Liver (tissue), 8 donors: ENCODE measurements at regions not wholly inside any gene's neighbourhood (a gene's known extent, or its start where the extent isn't known, plus 50 kb on each side); places are given as distances from the start of the nearest gene placed in this dataset.
"Not testable (repeated sequence)": the region's sequence is repeated elsewhere in the genome, so short reads cannot be mapped to it uniquely, and the experiment has no call there.

ENCODE experiments used
- DNase-seq: peaks from one replicate; pipeline ENCODE4 v3.0.0-alpha.2; 2017; ENCODE audit warnings: low spot score
- H3K27ac ChIP-seq, 2 donors: one replicate each; pipeline ENCODE4 v1.7.0; 2013; ENCODE audit warnings: inconsistent platforms in 2 of 2, low read length in 2 of 2, control low read depth in 1 of 2, low read depth in 1 of 2, mild to moderate bottlenecking in 1 of 2
- H3K27me3 ChIP-seq, 4 donors: one replicate each; pipeline versions ENCODE4 v1.6.1 to v1.7.0; 2013; ENCODE audit warnings: low read length in 3 of 4, inconsistent platforms in 1 of 4, mild to moderate bottlenecking in 1 of 4, moderate library complexity in 1 of 4; ENCODE audit not compliant: control insufficient read depth in 4 of 4, insufficient read depth in 4 of 4
- H3K36me3 ChIP-seq, 4 donors: one replicate each; pipeline versions ENCODE4 v1.6.1 to v1.7.0; 2013; ENCODE audit warnings: low read length in 3 of 4, mild to moderate bottlenecking in 3 of 4, low read depth in 1 of 4, moderate library complexity in 1 of 4; ENCODE audit not compliant: control insufficient read depth in 4 of 4, insufficient read depth in 3 of 4
- H3K4me1 ChIP-seq, 4 donors: one replicate each; pipeline versions ENCODE4 v1.6.1 to v1.7.0; 2013; ENCODE audit warnings: low read length in 3 of 4, mild to moderate bottlenecking in 3 of 4, moderate library complexity in 1 of 4; ENCODE audit not compliant: control insufficient read depth in 4 of 4, insufficient read depth in 4 of 4
- H3K4me3 ChIP-seq, 3 donors: one replicate each; pipeline versions ENCODE4 v1.6.1 to v1.7.0; 2013; ENCODE audit warnings: low read length in 3 of 3, control low read depth in 1 of 3, low read depth in 1 of 3, mild to moderate bottlenecking in 1 of 3
- H3K9ac ChIP-seq, 2 donors: one replicate each; pipeline ENCODE4 v1.7.0; 2013; ENCODE audit warnings: low read length in 2 of 2, mild to moderate bottlenecking in 2 of 2, moderate library complexity in 2 of 2, control low read depth in 1 of 2, low read depth in 1 of 2
- H3K9me3 ChIP-seq, 4 donors: one replicate each; pipeline versions ENCODE4 v1.6.1 to v1.7.0; 2013; ENCODE audit warnings: low read length in 3 of 4; ENCODE audit not compliant: control insufficient read depth in 4 of 4
- ATF3 ChIP-seq: IDR thresholded peaks from 2 replicates; pipeline ENCODE4 v1.6.1; 2016; ENCODE audit warnings: antibody characterized with exemption
- EGR1 ChIP-seq, 2 donors: IDR thresholded peaks; 2 replicates each; pipeline ENCODE4 v1.6.1; 2016 to 2018; ENCODE audit warnings: antibody characterized with exemption in 2 of 2, low read depth in 2 of 2
- FOXA1 ChIP-seq: IDR thresholded peaks from 2 replicates; pipeline ENCODE4 v1.6.1; 2016; ENCODE audit warnings: antibody characterized with exemption
- FOXA2 ChIP-seq: IDR thresholded peaks from 2 replicates; pipeline ENCODE4 v1.6.1; 2016; ENCODE audit warnings: antibody characterized with exemption
- GABPA ChIP-seq, 2 donors: IDR thresholded peaks in 1 of 2; conservative IDR thresholded peaks in 1 of 2; 2 replicates each; pipeline ENCODE4 v1.6.1; 2016; ENCODE audit warnings: antibody characterized with exemption in 2 of 2, mild to moderate bottlenecking in 1 of 2, moderate library complexity in 1 of 2
- HNF4A ChIP-seq, 2 donors: conservative IDR thresholded peaks; 2 replicates each; pipeline ENCODE4 v1.6.1; 2016; ENCODE audit warnings: antibody characterized with exemption in 2 of 2, mild to moderate bottlenecking in 2 of 2
- HNF4G ChIP-seq: IDR thresholded peaks from 2 replicates; pipeline ENCODE4 v1.6.1; 2016; ENCODE audit warnings: antibody characterized with exemption
- JUND ChIP-seq, 2 donors: IDR thresholded peaks; 2 replicates each; pipeline ENCODE4 v1.6.1; 2016; ENCODE audit warnings: antibody characterized with exemption in 2 of 2
- NR2F2 ChIP-seq: IDR thresholded peaks from 2 replicates; pipeline ENCODE4 v1.6.1; 2016; ENCODE audit warnings: antibody characterized with exemption
- RAD21 ChIP-seq, 2 donors: IDR thresholded peaks; 2 replicates each; pipeline ENCODE4 v1.6.1; 2016; ENCODE audit warnings: antibody characterized with exemption in 2 of 2, mild to moderate bottlenecking in 2 of 2
- REST ChIP-seq: IDR thresholded peaks from 2 replicates; pipeline ENCODE4 v1.6.1; 2016; ENCODE audit warnings: antibody characterized with exemption, mild to moderate bottlenecking
- RXRA ChIP-seq, 2 donors: IDR thresholded peaks; 2 replicates each; pipeline ENCODE4 v1.6.1; 2017 to 2018; ENCODE audit warnings: antibody characterized with exemption in 2 of 2, mild to moderate bottlenecking in 1 of 2
- SP1 ChIP-seq: IDR thresholded peaks from 2 replicates; pipeline ENCODE4 v1.6.1; 2018; ENCODE audit warnings: antibody characterized with exemption, mild to moderate bottlenecking
- TAF1 ChIP-seq: conservative IDR thresholded peaks from 2 replicates; pipeline ENCODE4 v1.6.1; 2016; ENCODE audit warnings: antibody characterized with exemption, mild to moderate bottlenecking
- YY1 ChIP-seq: IDR thresholded peaks from 2 replicates; pipeline ENCODE4 v1.6.1; 2016; ENCODE audit warnings: antibody characterized with exemption, mild to moderate bottlenecking
- WGBS: extraction: QIAGEN DNeasy Blood & Tissue Kit; methylation state at CpG from one replicate; pipeline ENCODE4 v1.1.7; 2013; 5-methylcytosine and 5-hydroxymethylcytosine counted together
- TF ChIP-seq, protein P1 (sequence below): fragments of 150-350 bp; IDR thresholded peaks from 2 replicates; pipeline ENCODE4 v1.5.1; 2017; ENCODE audit warnings: improper control_type of control experiment, low read depth, low read length; ENCODE audit not compliant: missing input control
- TF ChIP-seq, protein P2 (sequence below): IDR thresholded peaks from 2 replicates; pipeline ENCODE4 v1.6.1; 2016; ENCODE audit warnings: antibody characterized with exemption
- TF ChIP-seq, protein P3 (sequence below): IDR thresholded peaks from 2 replicates; pipeline ENCODE4 v1.6.1; 2016; ENCODE audit warnings: antibody characterized with exemption
- donor health status: healthy.
- donor health status: healthy.
- donor health status: healthy.
- donor health status: healthy.
- donor health status: healthy.

DNA sequence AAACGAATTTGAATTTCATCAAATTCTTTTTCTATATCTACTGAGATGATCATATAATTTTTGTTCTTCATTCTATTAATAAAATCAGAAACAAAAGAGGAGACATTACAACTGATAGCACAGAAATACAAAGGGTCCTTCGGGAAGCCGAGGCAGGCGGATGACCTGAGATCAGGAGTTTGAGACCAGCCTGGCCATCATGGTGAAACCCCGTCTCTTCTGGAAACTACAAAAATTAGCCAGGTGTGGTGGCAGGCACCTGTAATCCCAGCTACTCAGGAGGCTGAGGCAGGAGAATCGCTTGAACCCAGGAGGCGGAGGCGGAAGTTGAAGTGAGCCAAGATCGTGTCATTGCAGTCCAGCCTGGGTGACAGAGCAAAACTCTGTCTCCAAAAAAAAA lies 113.4 kb downstream of the PMAIP1 start:
- not testable (repeated sequence) for DNase-seq, H3K36me3 ChIP-seq, H3K27ac ChIP-seq, H3K9me3 ChIP-seq, H3K27me3 ChIP-seq, H3K9ac ChIP-seq, H3K4me3 ChIP-seq, H3K4me1 ChIP-seq
- WGBS: 88% methylated on average over 9 of the region's 9 CpGs

DNA sequence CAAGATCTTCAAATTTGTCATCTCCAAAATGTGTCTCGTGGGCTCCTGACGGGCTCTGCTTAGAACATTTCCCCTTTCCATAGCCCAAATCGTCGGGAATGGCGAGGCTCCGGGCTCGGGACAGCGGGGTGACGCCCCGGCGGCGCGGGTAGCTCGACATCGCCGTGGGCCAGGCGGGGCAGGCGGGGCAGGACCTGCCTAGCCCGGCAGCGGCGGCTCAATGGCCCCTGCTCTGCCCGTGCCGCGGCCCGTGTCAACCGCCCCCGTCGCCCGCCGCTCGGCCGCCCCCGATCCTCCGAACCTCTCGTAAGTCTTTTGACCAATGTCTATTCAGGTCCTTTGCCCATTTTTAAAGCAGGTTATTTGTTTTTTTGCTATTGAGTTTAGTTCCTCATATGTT lies 111.2 kb downstream of the PMAIP1 start:
- Histone ChIP-seq H3K36me3 (no peaks in the 10 kb centered on the region), H3K27ac (no peak overlapping the region), H3K4me3 (no peak overlapping the region), H3K9ac (no peak overlapping the region), H3K4me1 (no peaks in the 10 kb centered on the region), H3K27me3 (peaks cover 0 to 4% (median 0%) of the 10 kb centered on the region in 4 donors), H3K9me3 (peaks cover 0 to 7% (median 0%) of the 10 kb centered on the region in 4 donors)
- TF ChIP-seq, protein P1, sequence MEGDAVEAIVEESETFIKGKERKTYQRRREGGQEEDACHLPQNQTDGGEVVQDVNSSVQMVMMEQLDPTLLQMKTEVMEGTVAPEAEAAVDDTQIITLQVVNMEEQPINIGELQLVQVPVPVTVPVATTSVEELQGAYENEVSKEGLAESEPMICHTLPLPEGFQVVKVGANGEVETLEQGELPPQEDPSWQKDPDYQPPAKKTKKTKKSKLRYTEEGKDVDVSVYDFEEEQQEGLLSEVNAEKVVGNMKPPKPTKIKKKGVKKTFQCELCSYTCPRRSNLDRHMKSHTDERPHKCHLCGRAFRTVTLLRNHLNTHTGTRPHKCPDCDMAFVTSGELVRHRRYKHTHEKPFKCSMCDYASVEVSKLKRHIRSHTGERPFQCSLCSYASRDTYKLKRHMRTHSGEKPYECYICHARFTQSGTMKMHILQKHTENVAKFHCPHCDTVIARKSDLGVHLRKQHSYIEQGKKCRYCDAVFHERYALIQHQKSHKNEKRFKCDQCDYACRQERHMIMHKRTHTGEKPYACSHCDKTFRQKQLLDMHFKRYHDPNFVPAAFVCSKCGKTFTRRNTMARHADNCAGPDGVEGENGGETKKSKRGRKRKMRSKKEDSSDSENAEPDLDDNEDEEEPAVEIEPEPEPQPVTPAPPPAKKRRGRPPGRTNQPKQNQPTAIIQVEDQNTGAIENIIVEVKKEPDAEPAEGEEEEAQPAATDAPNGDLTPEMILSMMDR: no peak
- no peak for TF ChIP-seq NR2F2
- DNase-seq: no peak
- WGBS: 96% methylated on average over 35 of the region's 35 CpGs

- no peaks in the 10 kb centered on the region for H3K36me3 ChIP-seq
- peaks cover 0 to 7% (median 0%) of the 10 kb centered on the region in 4 donors for H3K9me3 ChIP-seq
- H3K27ac ChIP-seq: no peak overlapping the region
- 92% methylated on average over 23 of the region's 23 CpGs for WGBS
- H3K4me3 ChIP-seq: no peak overlapping the region
- no peak for DNase-seq
- H3K4me1 ChIP-seq: no peaks in the 10 kb centered on the region
- peaks cover 0 to 4% (median 0%) of the 10 kb centered on the region in 4 donors for H3K27me3 ChIP-seq
- H3K9ac ChIP-seq: no peak overlapping the region
- TF ChIP-seq RXRA (IDR thresholded peaks at IDR 0.05) (no peak), HNF4A (conservative IDR thresholded peaks at IDR 0.05) (no peak), YY1 (no peak), GABPA (IDR thresholded peaks at IDR 0.05 in 1 of 2, conservative IDR thresholded peaks at IDR 0.05 in 1 of 2) (no peak), ATF3 (no peak), SP1 (no peak), REST (no peak), RAD21 (IDR thresholded peaks at IDR 0.05) (no peak), JUND (IDR thresholded peaks at IDR 0.05) (no peak), TAF1 (no peak), NR2F2 (no peak), EGR1 (IDR thresholded peaks at IDR 0.05; ENCODE audit: low read depth in 2 of 2) (no peak), HNF4G (no peak), FOXA2 (no peak), FOXA1 (no peak)
- TF ChIP-seq, protein P1: no peak
- TF ChIP-seq, protein P2, sequence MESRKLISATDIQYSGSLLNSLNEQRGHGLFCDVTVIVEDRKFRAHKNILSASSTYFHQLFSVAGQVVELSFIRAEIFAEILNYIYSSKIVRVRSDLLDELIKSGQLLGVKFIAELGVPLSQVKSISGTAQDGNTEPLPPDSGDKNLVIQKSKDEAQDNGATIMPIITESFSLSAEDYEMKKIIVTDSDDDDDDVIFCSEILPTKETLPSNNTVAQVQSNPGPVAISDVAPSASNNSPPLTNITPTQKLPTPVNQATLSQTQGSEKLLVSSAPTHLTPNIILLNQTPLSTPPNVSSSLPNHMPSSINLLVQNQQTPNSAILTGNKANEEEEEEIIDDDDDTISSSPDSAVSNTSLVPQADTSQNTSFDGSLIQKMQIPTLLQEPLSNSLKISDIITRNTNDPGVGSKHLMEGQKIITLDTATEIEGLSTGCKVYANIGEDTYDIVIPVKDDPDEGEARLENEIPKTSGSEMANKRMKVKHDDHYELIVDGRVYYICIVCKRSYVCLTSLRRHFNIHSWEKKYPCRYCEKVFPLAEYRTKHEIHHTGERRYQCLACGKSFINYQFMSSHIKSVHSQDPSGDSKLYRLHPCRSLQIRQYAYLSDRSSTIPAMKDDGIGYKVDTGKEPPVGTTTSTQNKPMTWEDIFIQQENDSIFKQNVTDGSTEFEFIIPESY: no peak
- TF ChIP-seq, protein P3, sequence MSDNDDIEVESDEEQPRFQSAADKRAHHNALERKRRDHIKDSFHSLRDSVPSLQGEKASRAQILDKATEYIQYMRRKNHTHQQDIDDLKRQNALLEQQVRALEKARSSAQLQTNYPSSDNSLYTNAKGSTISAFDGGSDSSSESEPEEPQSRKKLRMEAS: no peak
Measured at GRCh38 chr18:60010513-60010912, 110.7 kb downstream of the PMAIP1 start.
